Activated CD8-positive, alpha-beta T cell treated with anti-CD3 and anti-CD28 coated beads for 36 hours (primary cell): ENCODE measurements at regions not wholly inside any gene's neighbourhood (a gene's known extent, or its start where the extent isn't known, plus 50 kb on each side); places are given as distances from the start of the nearest gene placed in this dataset.

Source experiments
- ATAC-seq: fragments of 200-7000 bp; cut with Tn5 transposase; one replicate; pipeline ENCODE4 v1.10.0; 2021; ENCODE audit warnings: mild to moderate bottlenecking, moderate library complexity
- CTCF ChIA-PET: fragments of 350-600 bp; sonication (Branson Sonifier 250); formaldehyde crosslinking; loops from one replicate; lab custom pipeline; 2021; ENCODE audit warnings: antibody characterized with exemption; lab: Charles Lee
- POLR2A ChIA-PET: fragments of 350-600 bp; sonication (Branson Sonifier 250); formaldehyde crosslinking; loops from one replicate; lab custom pipeline; 2021; ENCODE audit warnings: antibody characterized with exemption; lab: Charles Lee
- DNase-seq: peaks from one replicate; pipeline ENCODE4 v3.0.0-alpha.2; 2020
- H3K27ac Mint-ChIP-seq: one replicate; pipeline ENCODE4 v1.8.0; 2021; ENCODE audit warnings: mild to moderate bottlenecking, mixed read lengths
- H3K27me3 Mint-ChIP-seq: one replicate; pipeline ENCODE4 v1.8.0; 2021; ENCODE audit warnings: mixed read lengths
- H3K36me3 Mint-ChIP-seq: one replicate; pipeline ENCODE4 v1.8.0; 2021; ENCODE audit warnings: low read depth, mixed read lengths
- H3K4me1 Mint-ChIP-seq: one replicate; pipeline ENCODE4 v1.8.0; 2021; ENCODE audit warnings: low read depth, mixed read lengths
- H3K4me3 Mint-ChIP-seq: one replicate; pipeline ENCODE4 v1.8.0; 2021; ENCODE audit warnings: mild to moderate bottlenecking, moderate library complexity, mixed read lengths
- H3K9me3 Mint-ChIP-seq: one replicate; pipeline ENCODE4 v1.8.0; 2021; ENCODE audit warnings: mixed read lengths
- intact Hi-C: fragments of 100-400 bp; cut with micrococcal nuclease; formaldehyde crosslinking; loops from one replicate; pipeline ENCODE4 v1.10.0; 2022
- TF ChIP-seq, protein P1 (sequence below): fragments of 200-600 bp; IDR thresholded peaks from one replicate; pipeline ENCODE4 v1.8.0; 2022; ENCODE audit warnings: antibody characterized with exemption, mild to moderate bottlenecking

GRCh38 chr2:122203523-122203922 lies 448.1 kb downstream of the TSN start:
- intact Hi-C loops = no loop called here
- no peaks in the 10 kb centered on the region for H3K9me3 Mint-ChIP-seq
- no peak overlapping the region for H3K4me3 Mint-ChIP-seq
- ChIA-PET POLR2A (no interaction called here), CTCF (no interaction called here)
- ATAC-seq (no peak), DNase-seq (no peak)
- TF ChIP-seq, protein P1, sequence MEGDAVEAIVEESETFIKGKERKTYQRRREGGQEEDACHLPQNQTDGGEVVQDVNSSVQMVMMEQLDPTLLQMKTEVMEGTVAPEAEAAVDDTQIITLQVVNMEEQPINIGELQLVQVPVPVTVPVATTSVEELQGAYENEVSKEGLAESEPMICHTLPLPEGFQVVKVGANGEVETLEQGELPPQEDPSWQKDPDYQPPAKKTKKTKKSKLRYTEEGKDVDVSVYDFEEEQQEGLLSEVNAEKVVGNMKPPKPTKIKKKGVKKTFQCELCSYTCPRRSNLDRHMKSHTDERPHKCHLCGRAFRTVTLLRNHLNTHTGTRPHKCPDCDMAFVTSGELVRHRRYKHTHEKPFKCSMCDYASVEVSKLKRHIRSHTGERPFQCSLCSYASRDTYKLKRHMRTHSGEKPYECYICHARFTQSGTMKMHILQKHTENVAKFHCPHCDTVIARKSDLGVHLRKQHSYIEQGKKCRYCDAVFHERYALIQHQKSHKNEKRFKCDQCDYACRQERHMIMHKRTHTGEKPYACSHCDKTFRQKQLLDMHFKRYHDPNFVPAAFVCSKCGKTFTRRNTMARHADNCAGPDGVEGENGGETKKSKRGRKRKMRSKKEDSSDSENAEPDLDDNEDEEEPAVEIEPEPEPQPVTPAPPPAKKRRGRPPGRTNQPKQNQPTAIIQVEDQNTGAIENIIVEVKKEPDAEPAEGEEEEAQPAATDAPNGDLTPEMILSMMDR = no peak
- H3K36me3 Mint-ChIP-seq = no peaks in the 10 kb centered on the region
- no peak overlapping the region for H3K27ac Mint-ChIP-seq
- H3K4me1 Mint-ChIP-seq = no peaks in the 10 kb centered on the region
- H3K27me3 Mint-ChIP-seq = no peaks in the 10 kb centered on the region

DNA sequence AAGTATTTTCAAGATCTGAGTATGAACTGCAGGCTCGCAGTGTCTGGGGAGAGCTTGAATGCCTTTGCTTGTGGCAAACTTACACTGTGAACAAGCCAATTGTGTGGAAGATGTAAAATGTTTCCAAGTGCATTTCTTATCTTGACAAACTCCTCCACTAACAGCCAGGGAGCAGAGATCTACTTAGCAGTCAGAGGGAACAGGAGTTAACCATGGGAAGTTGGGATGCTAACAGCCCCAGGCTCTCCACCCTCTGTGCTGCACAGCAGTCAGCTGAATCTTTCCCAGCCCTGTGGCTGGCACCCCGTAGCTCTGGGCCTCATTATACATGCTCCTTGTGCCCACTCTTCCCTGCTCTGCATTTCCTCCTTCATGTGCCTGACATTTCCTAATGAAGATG lies 450.2 kb downstream of the TSN start:
- no peak for ATAC-seq
- intact Hi-C loops = no loop called here
- Mint-ChIP-seq H3K27ac (no peak overlapping the region), H3K9me3 (no peaks in the 10 kb centered on the region), H3K36me3 (no peaks in the 10 kb centered on the region), H3K27me3 (no peaks in the 10 kb centered on the region), H3K4me1 (no peaks in the 10 kb centered on the region), H3K4me3 (no peak overlapping the region)
- CTCF ChIA-PET = no interaction called here
- DNase-seq = no peak
- TF ChIP-seq, protein P1 = no peak
- POLR2A ChIA-PET = no interaction called here

DNA sequence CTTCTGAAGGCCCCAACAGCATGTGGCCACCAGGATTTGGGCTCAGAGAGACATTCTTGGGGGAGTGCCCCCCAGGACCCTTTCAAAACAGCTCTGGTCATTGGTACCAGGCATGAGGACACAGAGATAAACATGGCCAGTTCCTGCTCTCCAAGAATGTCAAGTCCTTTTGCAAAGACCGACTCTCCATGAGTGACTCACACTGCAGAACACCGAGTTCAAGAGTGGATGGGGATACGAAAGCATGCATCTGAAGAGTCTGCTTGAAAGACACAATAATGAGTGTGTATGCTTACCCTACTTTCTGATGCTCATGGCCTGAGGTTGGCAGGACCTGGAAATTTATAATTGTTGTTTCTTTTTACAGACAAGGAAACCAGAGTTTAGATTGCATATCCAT lies 450.6 kb downstream of the TSN start:
- H3K27ac Mint-ChIP-seq = no peak overlapping the region
- intact Hi-C loops = no loop called here
- no peak for ATAC-seq
- H3K4me1 Mint-ChIP-seq = no peaks in the 10 kb centered on the region
- ChIA-PET CTCF (no interaction called here), POLR2A (no interaction called here)
- no peaks in the 10 kb centered on the region for H3K36me3 Mint-ChIP-seq
- no peak for DNase-seq
- TF ChIP-seq, protein P1 = no peak
- no peaks in the 10 kb centered on the region for H3K9me3 Mint-ChIP-seq
- no peaks in the 10 kb centered on the region for H3K27me3 Mint-ChIP-seq
- no peak overlapping the region for H3K4me3 Mint-ChIP-seq

GRCh38 chr2:122209377-122209776 lies 453.9 kb downstream of the TSN start:
- intact Hi-C loops = no loop called here
- TF ChIP-seq, protein P1 = no peak
- Mint-ChIP-seq H3K27me3 (no peaks in the 10 kb centered on the region), H3K36me3 (no peaks in the 10 kb centered on the region), H3K4me1 (no peaks in the 10 kb centered on the region), H3K4me3 (no peak overlapping the region), H3K9me3 (no peaks in the 10 kb centered on the region), H3K27ac (no peak overlapping the region)
- ChIA-PET CTCF (no interaction called here), POLR2A (no interaction called here)
- ATAC-seq (no peak), DNase-seq (no peak)

DNA sequence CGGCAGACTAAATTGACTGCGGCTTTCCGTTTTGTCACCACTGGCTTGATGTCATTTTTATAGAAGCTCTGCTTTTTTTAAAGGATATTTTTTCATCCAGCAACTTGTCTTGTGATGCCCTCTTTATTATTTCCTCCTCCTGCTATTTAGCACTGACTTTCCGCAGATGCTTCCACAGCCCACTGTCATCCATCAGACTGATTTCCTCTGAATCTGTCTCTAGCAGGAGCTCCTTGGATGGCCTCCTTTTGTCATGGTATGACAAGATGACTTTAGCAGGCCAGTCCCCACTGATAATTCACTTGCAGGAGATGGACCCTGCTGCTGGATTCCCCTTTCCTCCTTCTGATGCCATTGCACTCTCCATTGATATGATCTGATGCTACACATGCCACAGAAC lies 454.6 kb downstream of the TSN start:
- Mint-ChIP-seq H3K27ac (no peak overlapping the region), H3K9me3 (no peaks in the 10 kb centered on the region), H3K36me3 (no peaks in the 10 kb centered on the region), H3K4me1 (no peaks in the 10 kb centered on the region), H3K27me3 (no peaks in the 10 kb centered on the region), H3K4me3 (no peak overlapping the region)
- DNase-seq (no peak), ATAC-seq (no peak)
- CTCF ChIA-PET = no interaction called here
- intact Hi-C loops = no loop called here
- POLR2A ChIA-PET = no interaction called here
- TF ChIP-seq, protein P1 = no peak
